H54 (cell line): ENCODE measurements at regions not wholly inside any gene's neighbourhood (a gene's known extent, or its start where the extent isn't known, plus 50 kb on each side); places are given as distances from the start of the nearest gene placed in this dataset.

ENCODE experiments used
- DNase-seq: peaks from one replicate; pipeline ENCODE4 v3.0.0; 2011; ENCODE audit warnings: low spot score, mixed read lengths; ENCODE audit not compliant: insufficient read length
- FAIRE-seq: peaks from 3 replicates; lab custom pipeline; 2011; peaks lifted over from hg19 to GRCh38; lab: Jason Lieb, UNC
- POLR2A ChIP-seq: IDR thresholded peaks from 2 replicates; pipeline ENCODE4 v1.6.1; 2011; ENCODE audit warnings: low read depth, mild to moderate bottlenecking, low read length

DNA sequence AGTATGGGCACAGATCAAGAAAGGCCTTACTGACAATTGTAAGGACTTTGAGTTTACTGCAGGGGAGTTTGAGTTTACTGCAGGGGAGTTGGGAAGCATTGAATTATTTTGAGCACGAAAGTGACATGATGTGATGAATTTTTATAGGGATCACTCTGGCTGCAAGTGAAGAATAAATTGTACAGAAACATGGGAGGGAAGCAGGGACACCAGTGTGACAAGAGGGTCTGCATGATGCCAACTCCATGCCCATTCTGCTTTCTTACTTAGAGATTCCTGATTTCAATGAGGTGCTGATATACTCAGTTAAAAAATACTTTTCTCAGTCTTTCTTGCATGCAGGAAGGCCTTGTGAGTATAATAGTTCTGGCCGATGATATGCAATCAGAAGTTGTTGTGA, 234.4 kb downstream of the CENPF start:
- DNase-seq (no peak), FAIRE-seq (no peak)
- TF ChIP-seq POLR2A = no peak

DNA sequence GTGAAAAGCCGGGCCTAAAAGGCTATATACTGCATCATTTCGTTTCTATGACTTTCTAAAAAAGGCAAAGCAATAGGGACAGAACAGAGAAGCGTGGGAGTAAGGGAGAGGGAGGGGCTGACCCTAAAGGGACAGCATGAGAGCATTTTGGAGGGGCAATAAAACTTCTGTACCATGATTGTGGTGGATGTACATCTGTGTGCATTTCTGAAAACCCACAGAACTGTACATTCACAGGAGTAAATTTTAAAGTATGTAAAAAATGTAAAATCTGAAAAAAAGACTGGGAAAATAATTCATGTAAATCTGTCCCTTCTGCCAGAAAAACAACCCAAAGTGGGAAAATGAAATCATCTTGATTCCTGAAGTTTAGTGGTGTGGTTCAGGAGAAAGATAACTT, 235.4 kb downstream of the CENPF start:
- DNase-seq (no peak), FAIRE-seq (no peak)
- no peak for TF ChIP-seq POLR2A

- DNase-seq (no peak), FAIRE-seq (no peak)
These were observed 237.4 kb downstream of the CENPF start for GRCh38 chr1:214840356-214840755.

GRCh38 chr1:214842856-214843255, 239.7 kb upstream of the KCNK2 start:
- FAIRE-seq (no peak), DNase-seq (no peak)
- TF ChIP-seq POLR2A = no peak

More at GRCh38 chr1:214840356-214840755, 237.4 kb downstream of the CENPF start:
- no peak for TF ChIP-seq POLR2A

GRCh38 chr1:214843281-214843680, 239.3 kb upstream of the KCNK2 start:
- DNase-seq (no peak), FAIRE-seq (no peak)
- TF ChIP-seq POLR2A = no peak

DNA sequence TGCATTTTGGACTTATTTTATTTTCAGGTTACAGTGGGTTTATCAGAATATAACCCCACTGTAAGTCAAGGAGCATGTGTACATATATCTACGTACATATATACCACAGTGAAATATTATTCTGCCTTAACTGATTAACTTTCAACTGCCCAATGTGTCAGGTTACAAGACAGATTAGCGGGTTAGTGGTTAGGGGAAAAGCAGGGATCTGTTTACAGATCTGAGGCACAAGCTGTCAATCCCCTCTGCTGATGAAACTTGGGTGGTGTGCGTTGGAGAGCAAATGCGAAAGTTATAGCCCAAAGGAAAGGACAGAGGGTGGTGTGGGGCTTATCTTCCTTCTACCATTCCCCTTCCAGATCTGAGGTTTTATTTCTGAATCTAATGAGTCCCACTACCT, 238.2 kb upstream of the KCNK2 start:
- DNase-seq = no peak
- FAIRE-seq = no peak
- no peak for TF ChIP-seq POLR2A

GRCh38 chr1:214846276-214846675, 236.3 kb upstream of the KCNK2 start:
- no peak for FAIRE-seq
- DNase-seq = no peak
- TF ChIP-seq POLR2A = no peak

DNA sequence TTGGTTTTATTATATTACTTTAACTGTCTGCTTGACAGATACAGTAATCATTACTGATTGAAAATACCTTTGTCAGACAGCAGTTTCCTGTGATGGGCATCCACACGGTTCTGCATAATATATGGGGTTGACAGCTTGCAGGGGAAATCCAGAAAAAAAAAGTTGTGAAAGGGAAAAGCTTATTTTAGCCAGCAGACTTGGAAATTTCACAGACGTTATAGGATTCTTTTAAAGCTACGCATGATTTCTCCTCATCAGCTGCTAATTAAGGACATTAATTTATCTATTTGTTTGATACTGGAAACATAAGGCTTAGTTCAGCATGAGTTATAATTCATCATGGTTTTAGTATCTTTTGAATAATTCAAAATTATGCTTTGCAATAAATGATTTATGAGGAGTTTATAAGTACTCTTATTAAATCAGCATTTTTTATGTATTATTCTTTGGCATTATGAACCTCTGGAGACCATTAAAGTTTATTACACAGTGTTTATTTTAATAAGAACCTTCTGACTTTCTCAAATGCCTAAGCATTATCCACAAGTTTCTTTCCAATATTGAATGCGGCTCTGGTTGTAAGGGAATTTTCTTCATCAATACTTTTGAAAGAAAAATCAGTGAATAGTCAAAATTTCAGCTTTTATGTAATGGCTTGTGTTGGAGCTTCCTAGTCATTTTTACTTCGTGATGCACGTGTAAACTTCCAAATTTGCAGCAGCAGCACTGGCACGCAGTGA, 235.3 kb upstream of the KCNK2 start:
- TF ChIP-seq POLR2A = no peak
- no peak for DNase-seq
- no peak for FAIRE-seq

DNA sequence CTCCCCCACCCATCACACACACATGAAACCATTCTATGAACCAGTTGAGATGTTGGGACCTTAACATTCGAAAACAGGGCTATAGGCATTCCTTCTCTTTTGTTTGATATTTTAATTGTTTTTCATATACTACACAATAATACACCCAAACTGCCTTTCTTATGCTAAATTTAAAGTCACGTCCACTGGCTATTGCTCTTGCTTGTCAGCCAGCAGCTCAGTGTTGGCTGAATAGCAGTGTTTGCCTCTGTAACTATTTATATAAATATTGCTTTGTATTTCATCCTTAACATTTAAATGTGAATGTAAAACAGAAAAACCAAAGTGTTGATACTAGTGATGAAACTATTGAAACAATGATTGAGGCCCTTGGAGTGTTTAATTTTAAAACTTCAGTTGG, 234.4 kb upstream of the KCNK2 start:
- no peak for TF ChIP-seq POLR2A
- FAIRE-seq (no peak), DNase-seq (no peak)

- FAIRE-seq = no peak
- no peak for DNase-seq
- TF ChIP-seq POLR2A = no peak
These were observed 232.0 kb upstream of the KCNK2 start for GRCh38 chr1:214850432-214851050.

- DNase-seq (no peak), FAIRE-seq (no peak)
- no peak for TF ChIP-seq POLR2A
These were observed 229.2 kb upstream of the KCNK2 start for GRCh38 chr1:214853340-214853739.

GRCh38 chr1:214854126-214854875, 228.2 kb upstream of the KCNK2 start:
- FAIRE-seq = no peak
- DNase-seq = no peak
- TF ChIP-seq POLR2A = no peak

GRCh38 chr1:214856843-214857242, 225.7 kb upstream of the KCNK2 start:
- no peak for FAIRE-seq
- no peak for TF ChIP-seq POLR2A
- DNase-seq = no peak

GRCh38 chr1:214857716-214858115, 224.8 kb upstream of the KCNK2 start:
- no peak for DNase-seq
- TF ChIP-seq POLR2A = no peak
- peak; percentile 23 for FAIRE-seq

GRCh38 chr1:214859647-214860046, 222.9 kb upstream of the KCNK2 start:
- no peak for DNase-seq
- no peak for TF ChIP-seq POLR2A
- no peak for FAIRE-seq
